SH-SY5Y (cell line): ENCODE measurements at regions not wholly inside any gene's neighbourhood (a gene's known extent, or its start where the extent isn't known, plus 50 kb on each side); places are given as distances from the start of the nearest gene placed in this dataset.

Experiments
- GATA2 ChIP-seq: IDR thresholded peaks from 2 replicates; pipeline ENCODE4 v1.6.1; 2011; ENCODE audit warnings: mild to moderate bottlenecking, low read depth, low read length
- GATA3 ChIP-seq: IDR thresholded peaks from 2 replicates; pipeline ENCODE4 v1.6.1; 2011; ENCODE audit warnings: low read depth, mild to moderate bottlenecking, low read length, moderate library complexity

DNA sequence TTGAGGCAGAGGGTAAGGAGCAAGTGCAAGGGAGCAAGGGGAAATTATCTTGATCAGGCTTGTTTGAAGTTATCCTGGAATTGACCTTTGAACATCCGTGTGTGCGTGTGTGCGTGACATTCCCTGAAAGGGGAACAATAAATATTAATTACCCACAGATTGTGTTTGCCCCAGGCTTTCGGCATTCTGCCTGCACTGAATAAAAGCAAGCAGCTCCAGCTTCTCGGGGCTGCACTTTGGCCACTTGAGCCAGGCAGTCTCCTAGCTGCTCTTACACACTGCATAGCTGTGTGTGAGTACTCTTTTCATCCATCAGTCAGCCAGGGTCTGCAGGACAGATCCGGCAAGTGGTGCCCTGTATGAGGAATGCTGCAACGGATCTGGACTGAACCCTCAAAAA is 107.7 kb upstream of the BTN3A2 start:
- TF ChIP-seq GATA2 = no peak
- TF ChIP-seq GATA3 = no peak
